ENCODE measurements at regions not wholly inside any gene's neighbourhood (a gene's known extent, or its start where the extent isn't known, plus 50 kb on each side); places are given as distances from the start of the nearest gene placed in this dataset.

GRCh38 chr5:8953911-8954438, 591.9 kb downstream of the SEMA5A start:
- TF ChIP-seq CTCF (IDR thresholded peaks at IDR 0.05) (no peak), POLR2A (IDR thresholded peaks at IDR 0.05) (no peak), POLR2AphosphoS5 (IDR thresholded peaks at IDR 0.05) (no peak)
